Fibroblast of villous mesenchyme (primary cell): ENCODE measurements at regions not wholly inside any gene's neighbourhood (a gene's known extent, or its start where the extent isn't known, plus 50 kb on each side); places are given as distances from the start of the nearest gene placed in this dataset.

Experiments
- DNase-seq: peaks from one replicate; pipeline ENCODE4 v3.0.0-alpha.2; 2010; ENCODE audit warnings: low read depth
- H3K4me3 ChIP-seq: 2 replicates; pipeline ENCODE4 v1.5.1; 2011; ENCODE audit warnings: low read depth, mild to moderate bottlenecking, low read length
- TF ChIP-seq, protein P1 (sequence below): IDR thresholded peaks from 2 replicates; pipeline ENCODE4 v1.5.1; 2012; ENCODE audit warnings: low read depth, mild to moderate bottlenecking, low read length; ENCODE audit not compliant: insufficient read depth

DNA sequence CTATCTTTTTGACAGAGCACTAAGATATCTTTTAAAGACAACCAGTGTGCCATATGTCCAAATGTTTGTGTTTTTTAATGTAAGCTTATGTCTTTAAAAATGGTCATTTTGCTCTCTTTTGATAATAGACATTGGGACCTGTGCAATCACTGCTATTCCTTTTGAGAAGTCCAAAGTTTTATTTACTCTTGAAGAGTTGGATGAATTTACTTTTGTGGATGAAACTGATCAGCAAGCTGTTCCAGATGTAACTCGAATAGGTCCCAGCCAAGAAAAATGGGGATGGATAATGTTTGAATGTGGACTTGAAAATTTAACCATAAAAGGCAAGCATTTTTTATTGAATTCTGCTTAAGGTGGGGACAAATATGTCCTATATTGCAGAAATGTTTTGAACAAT lies 97.2 kb downstream of the BLTP1 start:
- no peak for DNase-seq
- TF ChIP-seq, protein P1, sequence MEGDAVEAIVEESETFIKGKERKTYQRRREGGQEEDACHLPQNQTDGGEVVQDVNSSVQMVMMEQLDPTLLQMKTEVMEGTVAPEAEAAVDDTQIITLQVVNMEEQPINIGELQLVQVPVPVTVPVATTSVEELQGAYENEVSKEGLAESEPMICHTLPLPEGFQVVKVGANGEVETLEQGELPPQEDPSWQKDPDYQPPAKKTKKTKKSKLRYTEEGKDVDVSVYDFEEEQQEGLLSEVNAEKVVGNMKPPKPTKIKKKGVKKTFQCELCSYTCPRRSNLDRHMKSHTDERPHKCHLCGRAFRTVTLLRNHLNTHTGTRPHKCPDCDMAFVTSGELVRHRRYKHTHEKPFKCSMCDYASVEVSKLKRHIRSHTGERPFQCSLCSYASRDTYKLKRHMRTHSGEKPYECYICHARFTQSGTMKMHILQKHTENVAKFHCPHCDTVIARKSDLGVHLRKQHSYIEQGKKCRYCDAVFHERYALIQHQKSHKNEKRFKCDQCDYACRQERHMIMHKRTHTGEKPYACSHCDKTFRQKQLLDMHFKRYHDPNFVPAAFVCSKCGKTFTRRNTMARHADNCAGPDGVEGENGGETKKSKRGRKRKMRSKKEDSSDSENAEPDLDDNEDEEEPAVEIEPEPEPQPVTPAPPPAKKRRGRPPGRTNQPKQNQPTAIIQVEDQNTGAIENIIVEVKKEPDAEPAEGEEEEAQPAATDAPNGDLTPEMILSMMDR = no peak
- H3K4me3 ChIP-seq = no peak overlapping the region

- TF ChIP-seq, protein P1 = no peak
- no peak for DNase-seq
- no peak overlapping the region for H3K4me3 ChIP-seq
Measured at GRCh38 chr4:122252584-122252983, 100.5 kb downstream of the BLTP1 start.

- no peak overlapping the region for H3K4me3 ChIP-seq
- no peak for DNase-seq
- TF ChIP-seq, protein P1 = no peak
Measured at GRCh38 chr4:122259849-122260248, 107.7 kb downstream of the BLTP1 start.

GRCh38 chr4:122276359-122276758 lies 102.5 kb upstream of the ADAD1 start:
- H3K4me3 ChIP-seq = no peak overlapping the region
- TF ChIP-seq, protein P1 = no peak
- no peak for DNase-seq

GRCh38 chr4:122278976-122279375 lies 99.8 kb upstream of the ADAD1 start:
- TF ChIP-seq, protein P1 = no peak
- no peak for DNase-seq
- H3K4me3 ChIP-seq = no peak overlapping the region

DNA sequence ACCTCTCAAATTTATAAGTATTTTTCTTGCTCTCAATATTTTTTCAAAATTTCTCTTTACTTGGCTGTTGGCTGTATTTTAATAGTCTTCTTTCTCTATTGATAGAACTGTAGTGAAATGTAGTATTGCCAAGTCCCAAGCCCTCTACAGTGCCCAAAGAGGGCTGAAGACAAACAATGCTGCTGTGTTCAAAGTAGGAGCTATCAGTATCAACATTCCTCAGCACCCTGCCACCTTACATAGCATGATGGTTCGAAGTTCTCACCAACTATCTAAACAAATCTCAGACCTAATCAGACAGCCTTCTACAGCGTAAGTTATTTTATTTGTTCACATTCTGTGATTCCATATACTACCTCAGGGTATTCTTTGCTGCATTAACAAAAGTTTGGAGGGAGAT lies 99.1 kb upstream of the ADAD1 start:
- TF ChIP-seq, protein P1 = no peak
- DNase-seq = no peak

DNA sequence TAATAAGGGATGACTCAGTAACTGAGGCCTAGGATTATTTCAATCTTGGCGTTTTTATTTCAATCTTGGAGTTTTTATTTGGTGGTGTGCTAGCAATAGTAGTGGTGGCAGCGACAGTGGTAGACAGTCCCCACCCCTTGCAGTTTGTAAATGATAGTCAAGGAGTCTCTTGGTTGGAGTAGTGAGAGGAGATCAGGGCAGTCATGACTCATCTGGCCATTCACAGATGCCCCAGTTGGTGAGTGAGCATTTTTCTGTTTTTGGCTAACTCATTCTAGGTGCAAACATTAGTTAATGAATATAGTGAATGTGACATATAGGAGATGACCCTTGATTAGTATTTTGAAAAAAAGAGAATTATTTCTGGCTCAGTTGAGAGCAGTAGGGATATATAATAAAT lies 93.5 kb upstream of the ADAD1 start:
- H3K4me3 ChIP-seq = no peak overlapping the region
- TF ChIP-seq, protein P1 = no peak
- no peak for DNase-seq

More for the DNA sequence above, 99.1 kb upstream of the ADAD1 start:
- no peak overlapping the region for H3K4me3 ChIP-seq
